Mesenchymal stem cell (in vitro differentiated cells and primary cell): ENCODE measurements at regions not wholly inside any gene's neighbourhood (a gene's known extent, or its start where the extent isn't known, plus 50 kb on each side); places are given as distances from the start of the nearest gene placed in this dataset.
"Not testable (repeated sequence)": the region's sequence is repeated elsewhere in the genome, so short reads cannot be mapped to it uniquely, and the experiment has no call there.

Source experiments
- DNase-seq: peaks from one replicate; pipeline ENCODE4 v3.0.0-alpha.2; 2013
- H2AFZ ChIP-seq: one replicate; pipeline ENCODE4 v1.6.1; 2013; ENCODE audit warnings: low read depth, mild to moderate bottlenecking, control low read depth, inconsistent platforms, low read length, moderate library complexity
- H2AK5ac ChIP-seq: 2 replicates; pipeline ENCODE4 v1.6.1; 2013; ENCODE audit warnings: low read length, moderate library complexity, mild to moderate bottlenecking, inconsistent platforms; ENCODE audit not compliant: severe bottlenecking
- H2BK120ac ChIP-seq: one replicate; pipeline ENCODE4 v1.6.1; 2013; ENCODE audit warnings: low read depth, mild to moderate bottlenecking, inconsistent platforms, low read length, moderate library complexity
- H2BK12ac ChIP-seq, 2 experiments: one replicate each; pipeline ENCODE4 v1.6.1; 2013; ENCODE audit warnings: inconsistent platforms in 2 of 2, low read length in 2 of 2, mild to moderate bottlenecking in 2 of 2, moderate library complexity in 2 of 2, control low read depth in 1 of 2
- H2BK15ac ChIP-seq: one replicate; pipeline ENCODE4 v1.6.1; 2013; ENCODE audit warnings: mild to moderate bottlenecking, low read depth, inconsistent platforms; ENCODE audit not compliant: poor library complexity, severe bottlenecking
- H2BK5ac ChIP-seq: 2 replicates; pipeline ENCODE4 v1.6.1; 2013; ENCODE audit warnings: low read depth, mild to moderate bottlenecking, low read length, control low read depth, inconsistent platforms; ENCODE audit not compliant: poor library complexity, severe bottlenecking
- H3K14ac ChIP-seq, 2 experiments: one replicate each; pipeline ENCODE4 v1.6.1; 2013; ENCODE audit warnings: inconsistent platforms in 2 of 2, low read length in 2 of 2, control low read depth in 1 of 2, mild to moderate bottlenecking in 1 of 2, moderate library complexity in 1 of 2
- H3K18ac ChIP-seq, 2 experiments: one replicate each; pipeline ENCODE4 v1.6.1; 2013; ENCODE audit warnings: inconsistent platforms in 2 of 2, low read length in 2 of 2, control low read depth in 1 of 2, low read depth in 1 of 2, mild to moderate bottlenecking in 1 of 2
- H3K23ac ChIP-seq, 2 experiments: one replicate each; pipeline ENCODE4 v1.6.1; 2013; ENCODE audit warnings: inconsistent platforms in 2 of 2, low read length in 2 of 2, mild to moderate bottlenecking in 2 of 2, moderate library complexity in 2 of 2, control low read depth in 1 of 2
- H3K27ac ChIP-seq: 2 replicates; pipeline ENCODE4 v1.5.1; 2013; ENCODE audit warnings: mild to moderate bottlenecking, moderate library complexity, low read length, control low read depth, inconsistent platforms; ENCODE audit not compliant: poor library complexity, severe bottlenecking
- H3K27me3 ChIP-seq, 2 experiments: 2 replicates each; pipeline versions ENCODE4 v1.6.1 to v1.7.0; 2013; ENCODE audit warnings: low read length in 2 of 2, mild to moderate bottlenecking in 2 of 2, moderate library complexity in 2 of 2, control low read depth in 1 of 2, inconsistent platforms in 1 of 2; ENCODE audit not compliant: control insufficient read depth in 1 of 2, insufficient read depth in 1 of 2
- H3K36me3 ChIP-seq, 2 experiments: 2 replicates each; pipeline versions ENCODE4 v1.6.1 to v1.7.0; 2013; ENCODE audit warnings: low read length in 2 of 2, control low read depth in 1 of 2, inconsistent platforms in 1 of 2, low read depth in 1 of 2, mild to moderate bottlenecking in 1 of 2; ENCODE audit not compliant: insufficient read depth in 2 of 2, control insufficient read depth in 1 of 2
- H3K4ac ChIP-seq, 2 experiments: one replicate each; pipeline ENCODE4 v1.6.1; 2013; ENCODE audit warnings: inconsistent platforms in 2 of 2, low read length in 2 of 2, mild to moderate bottlenecking in 2 of 2, moderate library complexity in 2 of 2, control low read depth in 1 of 2, low read depth in 1 of 2
- H3K4me1 ChIP-seq: 2 replicates; pipeline ENCODE4 v1.6.1; 2013; ENCODE audit warnings: low read depth, low read length, control low read depth; ENCODE audit not compliant: control insufficient read depth, insufficient read depth
- H3K4me2 ChIP-seq: 2 replicates; pipeline ENCODE4 v1.6.1; 2013; ENCODE audit warnings: low read length, mild to moderate bottlenecking, inconsistent platforms; ENCODE audit not compliant: poor library complexity, severe bottlenecking
- H3K4me3 ChIP-seq, 2 experiments: 2 replicates each; pipeline versions ENCODE4 v1.5.1 to v1.7.0; 2013; ENCODE audit warnings: low read length in 2 of 2, mild to moderate bottlenecking in 2 of 2, control low read depth in 1 of 2, low read depth in 1 of 2; ENCODE audit not compliant: insufficient read depth in 1 of 2
- H3K79me1 ChIP-seq: replicated peaks from 2 replicates; pipeline ENCODE4 v1.6.1; 2013; ENCODE audit warnings: mild to moderate bottlenecking, control low read depth, low read length, inconsistent platforms; ENCODE audit not compliant: poor library complexity, severe bottlenecking
- H3K9ac ChIP-seq: 2 replicates; pipeline ENCODE4 v1.7.0; 2013; ENCODE audit warnings: mild to moderate bottlenecking, low read length, moderate library complexity
- H3K9me3 ChIP-seq: 2 replicates; pipeline ENCODE4 v1.7.0; 2013; ENCODE audit warnings: mild to moderate bottlenecking, low read length; ENCODE audit not compliant: control insufficient read depth
- H4K8ac ChIP-seq: one replicate; pipeline ENCODE4 v1.6.1; 2013; ENCODE audit warnings: inconsistent platforms, mild to moderate bottlenecking, low read length, moderate library complexity
- H4K91ac ChIP-seq: one replicate; pipeline ENCODE4 v1.6.1; 2013; ENCODE audit warnings: mild to moderate bottlenecking, low read length, inconsistent platforms
- WGBS: methylation state at CpG from one replicate; pipeline ENCODE4 v1.1.7; 2013; ENCODE audit warnings: mixed read lengths; 5-methylcytosine and 5-hydroxymethylcytosine counted together

DNA sequence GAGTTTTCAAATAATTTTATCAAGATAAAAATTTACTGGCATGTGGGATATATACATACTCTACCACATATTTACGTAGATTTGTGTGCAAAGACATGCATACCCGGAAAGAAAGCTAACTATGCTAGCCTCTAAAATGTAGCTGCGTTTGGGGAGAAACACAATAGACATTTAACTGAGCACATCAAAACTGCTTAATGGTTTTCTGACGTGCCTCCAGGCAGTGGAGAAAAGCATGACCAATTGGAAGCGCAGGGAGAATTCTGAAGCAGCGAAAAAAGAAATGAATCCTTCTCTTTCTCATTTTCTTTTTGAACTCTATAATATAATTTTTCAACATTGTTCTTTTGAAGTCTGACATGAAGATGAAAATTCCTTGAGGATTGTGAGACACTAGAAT, 60.3 kb upstream of the LYZL1 start:
- Histone ChIP-seq H4K8ac (no peak overlapping the region), H3K4me2 (no peak overlapping the region), H2BK120ac (no peak overlapping the region), H3K9ac (no peak overlapping the region), H3K9me3 (no peaks in the 10 kb centered on the region), H3K4me1 (no peaks in the 10 kb centered on the region), H4K91ac (no peak overlapping the region), H3K79me1 (no peaks in the 10 kb centered on the region), H2BK12ac (no peak overlapping the region), H3K4me3 (no peak overlapping the region), H3K27ac (no peak overlapping the region), H3K4ac (no peak overlapping the region), H3K14ac (no peak overlapping the region), H3K36me3 (no peaks in the 10 kb centered on the region), H3K23ac (no peak overlapping the region), H2AK5ac (no peak overlapping the region), H3K18ac (no peak overlapping the region), H2BK15ac (no peak overlapping the region), H2AFZ (no peak overlapping the region), H3K27me3 (peaks cover 15 to 59% of the 10 kb centered on the region in 2 experiments), H2BK5ac (no peak overlapping the region)
- no peak for DNase-seq
- WGBS = 79% methylated on average over 4 of the region's 6 CpGs

DNA sequence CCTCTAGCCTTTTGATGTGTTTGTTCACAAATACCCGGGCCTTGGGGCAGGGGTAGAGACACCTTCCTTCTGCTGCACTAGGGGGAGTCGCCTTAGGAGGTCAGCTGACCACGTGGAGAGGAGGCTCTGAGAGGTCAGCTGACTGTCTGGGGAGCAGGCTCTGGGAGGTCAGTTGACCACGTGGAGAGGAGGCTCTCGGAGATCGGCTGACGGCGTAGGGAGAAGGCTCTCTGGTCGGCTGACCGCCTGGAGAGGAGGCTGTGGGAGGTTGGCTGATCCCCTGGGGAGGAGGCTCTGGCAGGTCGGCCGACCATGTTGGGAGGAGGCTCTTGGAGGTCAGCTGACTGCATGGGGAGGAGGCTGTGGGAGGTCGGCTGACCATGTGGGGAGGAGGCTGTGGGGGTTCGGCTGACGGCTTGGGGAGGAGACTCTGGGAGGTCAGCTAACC, 59.6 kb upstream of the LYZL1 start:
- 94% methylated on average over 14 of the region's 15 CpGs for WGBS
- H3K27ac ChIP-seq = no peak overlapping the region

DNA sequence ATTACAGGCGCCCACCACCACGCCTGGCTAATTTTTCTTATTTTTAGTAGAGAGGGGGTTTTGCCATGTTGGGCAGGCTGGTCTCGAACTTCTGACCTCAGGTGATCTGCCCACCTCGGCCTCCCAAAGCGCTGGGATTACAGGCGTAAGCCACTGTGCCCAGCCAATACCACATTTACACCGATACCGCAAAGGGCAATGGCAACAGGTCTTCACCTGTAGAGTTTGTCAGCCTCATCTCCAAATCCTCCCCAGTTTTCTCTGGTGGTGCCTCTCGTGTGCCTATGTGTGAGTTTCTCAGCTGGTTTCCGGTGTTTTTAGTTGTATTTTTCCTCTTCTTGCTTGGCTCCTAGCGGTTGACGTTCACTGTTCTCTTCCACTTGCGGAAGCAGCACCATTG, 52.0 kb upstream of the LYZL1 start:
- H3K14ac ChIP-seq, H3K79me1 ChIP-seq, H3K4ac ChIP-seq, H3K9me3 ChIP-seq, H3K27ac ChIP-seq, H2BK5ac ChIP-seq, H3K4me1 ChIP-seq, H3K18ac ChIP-seq, H3K36me3 ChIP-seq, H4K91ac ChIP-seq, H3K23ac ChIP-seq, H2AK5ac ChIP-seq, DNase-seq, H2BK120ac ChIP-seq, H3K4me2 ChIP-seq, H2BK15ac ChIP-seq, H3K4me3 ChIP-seq, H3K9ac ChIP-seq, H4K8ac ChIP-seq, H2AFZ ChIP-seq: not testable (repeated sequence)
- H3K27me3 ChIP-seq = peaks cover 0 to 30% of the 10 kb centered on the region in 2 experiments
- 93% methylated on average over 13 of the region's 13 CpGs for WGBS
- H2BK12ac ChIP-seq = peak overlapping the region in 1 of 2 experiments; percentile 5

More for the DNA sequence above, 59.6 kb upstream of the LYZL1 start:
- Histone ChIP-seq H2BK12ac (peak overlapping the region in 1 of 2 experiments; percentile 17), H3K4ac (no peak overlapping the region), H3K4me3 (no peak overlapping the region), H4K8ac (no peak overlapping the region), H2AFZ (no peak overlapping the region), H3K14ac (no peak overlapping the region), H3K36me3 (no peaks in the 10 kb centered on the region), H3K4me1 (no peaks in the 10 kb centered on the region), H4K91ac (peak overlapping the region; percentile 14), H3K9me3 (no peaks in the 10 kb centered on the region), H3K18ac (peak overlapping the region in 1 of 2 experiments; percentile 48), H3K27me3 (peaks cover 11 to 52% of the 10 kb centered on the region in 2 experiments), H3K9ac (no peak overlapping the region), H2AK5ac (no peak overlapping the region), H3K4me2 (no peak overlapping the region), H2BK15ac (no peak overlapping the region), H3K23ac (no peak overlapping the region), H2BK120ac (no peak overlapping the region), H2BK5ac (no peak overlapping the region), H3K79me1 (no peaks in the 10 kb centered on the region)
- no peak for DNase-seq

DNA sequence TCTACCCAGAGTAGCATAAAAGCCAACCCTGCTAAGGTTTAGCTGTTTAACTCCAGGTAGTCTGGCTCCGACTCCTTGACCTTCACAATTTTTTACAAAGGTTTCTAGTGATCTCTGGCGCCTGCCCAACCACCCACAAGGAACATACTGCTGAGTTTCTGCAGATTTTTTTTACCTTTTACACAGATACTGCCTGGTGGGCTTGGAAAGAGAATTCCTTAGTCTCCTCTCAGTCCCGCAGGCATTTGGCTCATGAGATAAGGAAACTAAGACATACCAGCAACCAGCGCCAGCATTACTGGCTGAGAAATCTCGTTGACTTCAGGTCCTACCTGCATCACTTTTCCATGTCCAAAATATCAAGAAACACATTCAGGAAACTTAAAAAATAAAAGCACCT, 51.1 kb upstream of the LYZL1 start:
- no peak overlapping the region for H2BK12ac ChIP-seq
- H3K9ac ChIP-seq = no peak overlapping the region
- H3K79me1 ChIP-seq = no peaks in the 10 kb centered on the region
- H2AFZ ChIP-seq = no peak overlapping the region
- H2BK120ac ChIP-seq = no peak overlapping the region
- H3K4me3 ChIP-seq = no peak overlapping the region
- no peak overlapping the region for H2AK5ac ChIP-seq
- no peaks in the 10 kb centered on the region for H3K4me1 ChIP-seq
- H3K14ac ChIP-seq = no peak overlapping the region
- DNase-seq = no peak
- no peak overlapping the region for H2BK5ac ChIP-seq
- no peak overlapping the region for H4K91ac ChIP-seq
- H3K23ac ChIP-seq = no peak overlapping the region
- WGBS = 52% methylated on average over 5 of the region's 5 CpGs
- H3K18ac ChIP-seq = no peak overlapping the region
- H3K9me3 ChIP-seq = no peaks in the 10 kb centered on the region
- H3K36me3 ChIP-seq = no peaks in the 10 kb centered on the region
- no peak overlapping the region for H2BK15ac ChIP-seq
- peaks cover 0 to 32% of the 10 kb centered on the region in 2 experiments for H3K27me3 ChIP-seq
- H4K8ac ChIP-seq = no peak overlapping the region
- no peak overlapping the region for H3K4me2 ChIP-seq
- no peak overlapping the region for H3K27ac ChIP-seq
- H3K4ac ChIP-seq = peak overlapping the region in 1 of 2 experiments; percentile 11
